IPS DF 4.7 (cell line): ENCODE measurements at regions not wholly inside any gene's neighbourhood (a gene's known extent, or its start where the extent isn't known, plus 50 kb on each side); places are given as distances from the start of the nearest gene placed in this dataset.
"Not testable (repeated sequence)": the region's sequence is repeated elsewhere in the genome, so short reads cannot be mapped to it uniquely, and the experiment has no call there.

Experiments
- DNase-seq: peaks from one replicate; pipeline ENCODE4 v3.0.0-alpha.2; 2013; ENCODE audit warnings: low spot score; ENCODE audit errors: extremely low read depth

DNA sequence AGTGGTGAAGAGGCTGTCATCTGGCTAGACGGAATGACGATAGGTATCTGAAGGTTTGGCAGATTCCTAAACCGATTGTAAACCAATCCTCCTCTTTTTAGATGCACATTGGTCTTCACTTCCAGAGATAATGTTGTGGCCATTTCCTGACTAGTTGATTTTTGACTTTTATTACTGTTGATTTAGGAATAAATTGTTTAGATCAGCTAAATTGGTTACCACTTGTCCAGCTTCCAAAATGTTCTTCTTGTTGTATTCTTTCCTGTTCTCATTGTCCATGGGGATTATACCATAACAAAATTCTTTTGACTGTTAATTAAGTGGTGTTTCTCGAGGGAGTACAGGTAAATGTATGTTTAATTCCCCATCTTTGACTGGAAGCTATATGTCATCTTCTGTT lies 119.7 kb downstream of the MACROH2A1 start:
- DNase-seq = no peak

DNA sequence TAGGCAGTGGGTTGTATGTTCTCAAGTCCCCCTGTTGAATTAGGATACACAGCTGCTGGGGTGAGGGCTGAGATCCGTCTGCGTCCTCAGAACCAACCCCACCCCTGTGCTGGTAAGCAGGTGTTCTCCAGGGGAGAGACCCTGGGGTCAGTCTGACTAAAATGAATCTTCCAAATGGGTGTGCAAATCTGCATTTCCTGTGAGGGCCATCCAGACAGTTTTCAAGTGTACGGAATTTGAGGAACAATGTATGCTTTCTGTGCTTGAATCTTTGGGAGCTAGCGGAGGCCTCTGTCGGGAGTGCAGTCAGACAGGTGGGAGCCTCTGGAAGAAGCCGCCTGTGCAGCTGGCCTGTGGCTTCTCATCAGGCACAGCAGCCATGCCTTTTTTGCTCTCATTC lies 122.9 kb downstream of the MACROH2A1 start:
- DNase-seq = no peak

GRCh38 chr5:135273212-135273611 lies 125.8 kb downstream of the MACROH2A1 start:
- no peak for DNase-seq

DNA sequence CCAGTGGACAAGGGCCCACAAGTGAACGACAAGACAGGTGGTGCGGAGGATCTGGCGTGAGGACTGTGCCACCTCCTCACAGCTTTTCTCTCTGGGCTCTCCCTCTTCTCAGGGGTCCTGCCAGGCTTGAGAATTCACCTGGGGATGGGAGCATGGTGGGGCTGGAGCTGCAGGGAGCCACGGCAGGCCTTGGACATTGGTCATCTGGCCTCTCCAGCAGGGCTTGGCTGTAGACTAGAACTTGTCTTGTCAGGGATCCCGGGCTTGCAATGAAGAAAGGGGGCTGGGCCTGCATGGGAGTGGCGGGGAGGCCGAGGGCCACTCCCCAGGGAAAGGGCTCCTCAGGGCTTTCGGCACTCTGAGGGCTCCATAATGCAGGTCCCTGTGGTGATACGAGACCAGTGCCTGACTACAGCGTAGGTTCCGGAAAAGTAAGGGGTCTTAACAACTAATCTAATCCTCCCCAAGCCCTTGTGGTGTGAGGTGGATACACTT lies 126.7 kb downstream of the MACROH2A1 start:
- DNase-seq = no peak

- DNase-seq = no peak
These were observed 127.3 kb downstream of the MACROH2A1 start for GRCh38 chr5:135271533-135272310.

- no peak for DNase-seq
These were observed 129.1 kb downstream of the MACROH2A1 start for GRCh38 chr5:135269931-135270421.

DNA sequence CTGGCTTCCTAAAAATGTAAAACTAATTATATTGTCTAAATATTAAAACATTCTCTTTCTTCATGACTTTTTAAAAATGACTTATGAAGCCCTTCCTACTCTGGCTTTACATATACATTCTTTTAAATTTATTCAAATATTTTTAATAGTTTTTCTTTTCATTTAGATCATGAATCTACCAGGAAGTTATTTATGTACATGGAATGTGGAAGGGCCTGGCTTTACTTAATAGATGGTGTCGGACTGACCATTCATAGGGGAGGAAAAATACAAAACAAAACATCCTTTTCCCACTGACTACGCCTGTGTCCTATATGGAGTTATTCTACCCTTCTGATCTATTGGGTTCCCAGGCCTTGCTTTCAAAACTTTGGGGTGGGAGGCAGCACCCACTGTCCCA lies 129.8 kb downstream of the MACROH2A1 start:
- DNase-seq = no peak

GRCh38 chr5:135266975-135267374 lies 132.1 kb downstream of the MACROH2A1 start:
- no peak for DNase-seq

DNA sequence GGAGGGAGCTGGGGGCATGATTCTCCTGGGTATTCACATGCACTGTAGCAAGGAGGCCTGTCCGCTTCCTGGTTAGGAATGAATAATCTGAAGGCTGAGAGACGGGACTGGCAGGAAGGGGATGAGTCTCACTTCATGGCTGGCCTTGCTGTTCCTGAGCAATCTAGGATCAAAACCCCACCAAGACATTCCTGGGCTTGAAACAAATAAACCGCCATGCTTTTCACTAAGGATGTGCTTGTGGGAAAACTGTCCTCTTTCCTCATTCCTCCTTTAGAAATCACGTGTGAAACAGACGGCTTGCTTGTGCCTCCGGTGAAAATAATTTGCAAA lies 132.8 kb downstream of the MACROH2A1 start:
- DNase-seq = no peak

- DNase-seq = no peak
These were observed 133.3 kb downstream of the MACROH2A1 start for GRCh38 chr5:135265497-135266302.

DNA sequence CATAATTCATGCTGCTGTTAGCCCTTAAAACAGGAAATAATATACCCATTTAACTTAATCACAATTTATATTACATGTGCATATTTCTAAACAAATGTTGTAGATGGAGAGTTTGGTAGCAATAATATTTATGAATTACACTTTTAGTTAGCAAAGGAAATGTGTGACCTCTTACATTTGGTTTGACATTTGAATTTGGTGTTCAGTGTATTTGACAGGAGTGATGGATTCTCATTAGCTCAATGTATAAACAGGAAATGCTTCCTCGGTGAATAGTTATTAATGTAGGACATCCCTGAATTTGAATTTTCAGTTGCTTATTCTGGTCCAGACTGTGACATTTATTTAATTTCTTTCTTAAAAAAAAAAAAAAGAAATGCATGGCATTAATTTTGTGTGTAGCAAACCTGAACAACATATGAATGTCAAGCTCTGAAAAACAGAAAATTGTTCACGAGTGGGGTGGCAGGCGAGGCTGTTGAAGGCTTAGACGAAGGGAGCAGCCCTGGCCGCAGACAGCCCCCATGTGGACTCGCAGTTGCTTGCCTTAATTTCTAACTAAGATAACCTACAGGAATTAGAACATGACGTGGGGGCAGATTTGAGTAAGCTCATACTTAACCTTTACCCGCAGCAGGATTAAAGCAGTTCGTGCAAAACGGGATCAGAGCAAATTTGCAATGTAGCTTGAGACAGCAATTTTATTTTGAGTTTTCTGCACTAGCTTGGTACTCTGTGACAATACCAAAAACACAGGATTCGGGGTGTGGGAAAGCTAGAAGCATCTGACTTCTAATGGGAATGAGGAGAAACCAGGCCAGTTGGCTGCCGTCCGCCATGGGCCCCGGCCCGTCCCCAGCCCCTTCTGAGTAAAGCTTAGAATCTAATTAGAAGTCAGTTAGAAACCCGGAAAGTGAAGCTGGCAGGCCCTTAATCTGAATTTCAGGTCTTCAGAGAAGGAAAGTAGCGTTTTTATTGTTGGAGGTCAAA lies 134.3 kb downstream of the MACROH2A1 start:
- DNase-seq = no peak

DNA sequence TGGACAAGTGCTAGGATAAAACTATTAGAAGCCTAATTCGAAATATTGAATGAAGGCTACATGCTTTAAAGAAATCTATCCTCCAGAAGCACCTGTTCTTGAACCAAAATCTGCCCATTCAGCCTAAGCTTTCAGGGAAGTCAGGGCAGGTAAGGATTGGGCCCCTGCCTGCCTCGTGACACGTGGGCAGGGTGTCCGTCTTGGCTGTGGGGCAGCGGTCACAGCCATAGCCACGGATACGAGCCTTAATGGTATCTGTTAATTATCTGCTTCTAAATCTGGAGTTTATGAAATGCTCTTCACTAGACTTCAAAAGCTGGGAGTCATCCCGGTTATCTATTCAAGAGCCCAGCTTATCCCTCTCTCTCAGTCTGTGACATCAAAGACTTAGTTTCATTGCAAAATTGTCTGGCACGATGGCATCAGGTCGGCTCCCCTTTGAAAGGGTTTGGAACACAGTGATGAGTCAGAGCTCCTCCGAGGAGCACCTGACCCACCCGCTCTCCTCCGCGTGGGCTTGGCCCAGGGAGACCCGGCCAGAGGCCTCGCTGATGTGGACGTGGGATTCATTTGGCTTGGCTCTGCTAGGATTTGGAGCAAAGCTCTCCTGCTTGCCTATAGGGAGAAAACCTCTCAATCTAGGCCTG lies 135.9 kb downstream of the MACROH2A1 start:
- no peak for DNase-seq

- no peak for DNase-seq
These were observed 136.7 kb downstream of the MACROH2A1 start for GRCh38 chr5:135262364-135262763.

- DNase-seq = not testable (repeated sequence)
These were observed 138.9 kb downstream of the MACROH2A1 start for GRCh38 chr5:135260108-135260507.

- DNase-seq = no peak
These were observed 143.4 kb downstream of the MACROH2A1 start for GRCh38 chr5:135255461-135256178.

GRCh38 chr5:135254183-135254582 lies 144.8 kb downstream of the MACROH2A1 start:
- DNase-seq = no peak

DNA sequence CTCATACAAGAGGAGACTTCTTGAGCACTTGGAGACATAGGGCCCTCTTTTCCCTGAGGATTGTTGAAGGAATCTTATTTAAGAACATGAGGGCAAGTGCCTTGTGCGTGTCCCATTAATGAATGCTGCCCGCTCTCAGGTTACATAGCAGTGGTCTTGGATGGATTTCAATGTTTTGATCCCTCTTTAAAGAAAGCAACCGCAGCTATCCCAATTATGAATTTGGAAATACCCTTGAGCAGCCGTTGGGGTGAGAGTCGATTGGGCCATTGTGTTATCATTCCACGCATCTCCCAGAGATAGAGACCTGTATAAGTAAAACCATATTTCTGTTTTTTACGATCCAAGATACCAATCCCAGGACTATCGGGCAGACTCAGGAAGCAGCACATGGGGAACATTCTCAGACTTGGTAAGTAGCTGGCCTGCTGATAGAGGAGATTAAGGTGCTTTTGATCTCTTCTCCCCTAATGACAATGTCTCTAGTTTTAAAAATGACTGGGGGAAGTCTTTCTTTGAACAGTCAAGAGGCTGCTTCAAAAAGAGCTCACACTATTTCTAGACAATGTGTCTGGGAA lies 145.3 kb downstream of the MACROH2A1 start:
- DNase-seq = no peak

- DNase-seq = no peak
These were observed 147.9 kb downstream of the MACROH2A1 start for GRCh38 chr5:135251093-135251492.

DNA sequence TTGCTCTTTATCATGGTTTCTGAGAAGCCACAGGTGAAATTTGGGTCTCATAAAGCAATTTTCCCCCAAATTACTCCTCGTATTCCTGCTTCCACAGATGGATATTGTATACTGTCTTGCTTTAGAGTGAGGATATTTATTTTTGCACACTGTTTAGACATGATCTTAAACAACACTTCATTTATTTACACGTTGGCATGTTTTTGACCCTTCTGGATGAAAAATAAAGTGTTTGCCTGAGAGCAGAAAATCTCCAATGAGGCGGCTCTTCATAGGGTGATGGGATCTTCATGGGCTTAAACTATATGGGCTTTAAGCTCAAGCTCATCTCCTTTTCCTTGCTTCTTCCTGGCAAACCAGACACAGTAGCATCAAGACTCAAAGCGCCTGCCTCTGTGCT lies 148.4 kb downstream of the MACROH2A1 start:
- DNase-seq = no peak

DNA sequence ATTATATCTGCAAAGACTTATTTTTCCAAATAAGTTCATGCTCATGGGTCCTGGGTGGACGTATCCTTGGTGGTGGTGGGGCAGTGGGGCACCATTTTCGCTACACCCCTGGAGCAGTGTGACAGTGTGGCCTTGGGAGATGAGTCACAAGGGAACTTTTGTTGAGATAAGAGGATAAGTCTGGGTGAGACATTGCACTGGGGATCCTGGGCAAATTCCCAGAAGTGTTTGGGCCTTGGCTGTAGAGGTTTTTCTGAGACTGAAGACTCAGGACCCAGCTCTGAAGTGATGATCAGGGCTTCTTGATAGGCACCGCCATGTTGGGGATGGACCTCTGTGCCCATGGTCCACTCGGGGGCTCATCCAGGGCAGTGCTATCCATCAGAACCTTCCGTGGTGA lies 149.4 kb downstream of the MACROH2A1 start:
- no peak for DNase-seq
